ENCODE measurements at regions not wholly inside any gene's neighbourhood (a gene's known extent, or its start where the extent isn't known, plus 50 kb on each side); places are given as distances from the start of the nearest gene placed in this dataset.

DNA sequence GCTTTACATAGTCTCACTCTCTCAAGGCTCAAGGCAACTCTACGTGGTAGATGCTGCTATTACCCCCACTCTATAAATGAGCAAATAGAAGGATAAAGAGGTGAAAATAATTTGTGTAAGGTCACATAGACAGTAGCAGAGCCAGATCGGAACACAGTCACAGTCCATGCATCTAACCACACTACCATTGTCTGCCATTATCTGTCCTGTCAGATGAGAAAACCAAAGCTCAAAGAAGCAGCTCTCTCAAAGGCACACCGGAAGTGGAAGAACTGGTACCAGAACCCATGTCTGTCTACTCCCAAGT is 134.4 kb upstream of the NUDT4 start (continued):
- TF ChIP-seq, protein P1, sequence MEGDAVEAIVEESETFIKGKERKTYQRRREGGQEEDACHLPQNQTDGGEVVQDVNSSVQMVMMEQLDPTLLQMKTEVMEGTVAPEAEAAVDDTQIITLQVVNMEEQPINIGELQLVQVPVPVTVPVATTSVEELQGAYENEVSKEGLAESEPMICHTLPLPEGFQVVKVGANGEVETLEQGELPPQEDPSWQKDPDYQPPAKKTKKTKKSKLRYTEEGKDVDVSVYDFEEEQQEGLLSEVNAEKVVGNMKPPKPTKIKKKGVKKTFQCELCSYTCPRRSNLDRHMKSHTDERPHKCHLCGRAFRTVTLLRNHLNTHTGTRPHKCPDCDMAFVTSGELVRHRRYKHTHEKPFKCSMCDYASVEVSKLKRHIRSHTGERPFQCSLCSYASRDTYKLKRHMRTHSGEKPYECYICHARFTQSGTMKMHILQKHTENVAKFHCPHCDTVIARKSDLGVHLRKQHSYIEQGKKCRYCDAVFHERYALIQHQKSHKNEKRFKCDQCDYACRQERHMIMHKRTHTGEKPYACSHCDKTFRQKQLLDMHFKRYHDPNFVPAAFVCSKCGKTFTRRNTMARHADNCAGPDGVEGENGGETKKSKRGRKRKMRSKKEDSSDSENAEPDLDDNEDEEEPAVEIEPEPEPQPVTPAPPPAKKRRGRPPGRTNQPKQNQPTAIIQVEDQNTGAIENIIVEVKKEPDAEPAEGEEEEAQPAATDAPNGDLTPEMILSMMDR (conservative IDR thresholded peaks at IDR 0.05; ENCODE audit: low read depth in 2 of 2), result no peak
- TF ChIP-seq, protein P2, sequence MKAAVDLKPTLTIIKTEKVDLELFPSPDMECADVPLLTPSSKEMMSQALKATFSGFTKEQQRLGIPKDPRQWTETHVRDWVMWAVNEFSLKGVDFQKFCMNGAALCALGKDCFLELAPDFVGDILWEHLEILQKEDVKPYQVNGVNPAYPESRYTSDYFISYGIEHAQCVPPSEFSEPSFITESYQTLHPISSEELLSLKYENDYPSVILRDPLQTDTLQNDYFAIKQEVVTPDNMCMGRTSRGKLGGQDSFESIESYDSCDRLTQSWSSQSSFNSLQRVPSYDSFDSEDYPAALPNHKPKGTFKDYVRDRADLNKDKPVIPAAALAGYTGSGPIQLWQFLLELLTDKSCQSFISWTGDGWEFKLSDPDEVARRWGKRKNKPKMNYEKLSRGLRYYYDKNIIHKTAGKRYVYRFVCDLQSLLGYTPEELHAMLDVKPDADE (IDR thresholded peaks at IDR 0.05), result no peak
- no peak for TF ChIP-seq EZH2phosphoT487 (IDR thresholded peaks at IDR 0.05; ENCODE audit: unreplicated experiment)
- TF ChIP-seq, protein P3, sequence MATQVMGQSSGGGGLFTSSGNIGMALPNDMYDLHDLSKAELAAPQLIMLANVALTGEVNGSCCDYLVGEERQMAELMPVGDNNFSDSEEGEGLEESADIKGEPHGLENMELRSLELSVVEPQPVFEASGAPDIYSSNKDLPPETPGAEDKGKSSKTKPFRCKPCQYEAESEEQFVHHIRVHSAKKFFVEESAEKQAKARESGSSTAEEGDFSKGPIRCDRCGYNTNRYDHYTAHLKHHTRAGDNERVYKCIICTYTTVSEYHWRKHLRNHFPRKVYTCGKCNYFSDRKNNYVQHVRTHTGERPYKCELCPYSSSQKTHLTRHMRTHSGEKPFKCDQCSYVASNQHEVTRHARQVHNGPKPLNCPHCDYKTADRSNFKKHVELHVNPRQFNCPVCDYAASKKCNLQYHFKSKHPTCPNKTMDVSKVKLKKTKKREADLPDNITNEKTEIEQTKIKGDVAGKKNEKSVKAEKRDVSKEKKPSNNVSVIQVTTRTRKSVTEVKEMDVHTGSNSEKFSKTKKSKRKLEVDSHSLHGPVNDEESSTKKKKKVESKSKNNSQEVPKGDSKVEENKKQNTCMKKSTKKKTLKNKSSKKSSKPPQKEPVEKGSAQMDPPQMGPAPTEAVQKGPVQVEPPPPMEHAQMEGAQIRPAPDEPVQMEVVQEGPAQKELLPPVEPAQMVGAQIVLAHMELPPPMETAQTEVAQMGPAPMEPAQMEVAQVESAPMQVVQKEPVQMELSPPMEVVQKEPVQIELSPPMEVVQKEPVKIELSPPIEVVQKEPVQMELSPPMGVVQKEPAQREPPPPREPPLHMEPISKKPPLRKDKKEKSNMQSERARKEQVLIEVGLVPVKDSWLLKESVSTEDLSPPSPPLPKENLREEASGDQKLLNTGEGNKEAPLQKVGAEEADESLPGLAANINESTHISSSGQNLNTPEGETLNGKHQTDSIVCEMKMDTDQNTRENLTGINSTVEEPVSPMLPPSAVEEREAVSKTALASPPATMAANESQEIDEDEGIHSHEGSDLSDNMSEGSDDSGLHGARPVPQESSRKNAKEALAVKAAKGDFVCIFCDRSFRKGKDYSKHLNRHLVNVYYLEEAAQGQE (IDR thresholded peaks at IDR 0.05; ENCODE audit: unreplicated experiment), result no peak
- TF ChIP-seq STAT1 (IDR thresholded peaks at IDR 0.05; ENCODE audit: unreplicated experiment), result no peak
- TF ChIP-seq ZNF331 (CRISPR knock-in tag; IDR thresholded peaks at IDR 0.05; ENCODE audit: low read depth), result no peak

DNA sequence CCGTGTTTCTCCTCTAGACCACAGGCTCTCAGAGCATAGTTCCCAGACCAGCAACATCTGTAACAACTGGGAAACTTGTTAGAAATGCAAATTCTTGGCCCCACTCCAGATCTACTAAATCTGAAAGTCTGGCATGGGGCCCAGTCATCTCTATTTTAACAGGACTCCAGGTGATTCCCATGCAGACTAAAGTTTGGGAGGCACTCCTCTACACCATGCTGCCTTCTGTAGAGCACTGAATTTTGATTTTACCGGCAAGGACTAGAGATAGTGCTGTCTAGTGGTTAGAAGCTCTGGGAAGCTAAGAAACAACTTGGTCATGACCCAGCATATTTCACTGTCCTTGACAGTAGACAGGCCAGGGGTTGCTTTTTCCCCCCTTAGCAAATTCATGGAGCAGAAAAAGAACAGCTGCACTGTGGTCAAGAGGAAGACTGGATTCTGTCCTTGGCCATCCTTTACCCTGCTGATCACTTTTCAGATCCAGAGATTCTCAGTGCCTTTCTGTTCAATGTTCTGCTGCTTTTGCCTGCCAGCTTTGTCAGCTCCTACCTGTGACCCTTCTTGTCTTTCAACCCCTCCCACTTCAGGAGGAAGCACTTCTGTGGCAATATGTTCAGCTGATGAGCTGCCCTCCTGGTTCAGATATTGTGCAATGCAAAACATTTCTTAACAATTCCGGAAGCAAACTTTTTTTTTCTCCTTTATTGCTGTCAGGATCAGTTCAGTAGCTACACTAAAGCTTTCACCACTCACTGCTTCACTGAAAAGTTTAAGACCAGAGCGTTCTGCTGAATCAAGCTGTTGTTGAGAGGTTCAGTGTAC is 133.8 kb upstream of the NUDT4 start:
- ATAC-seq, result no peak
- DNase-seq (ENCODE audit: low spot score), result no peak
- Histone ChIP-seq H3K27me3 (ENCODE audit: insufficient read depth) (no peaks in the 10 kb centered on the region), H3F3A (replicated peaks; ENCODE audit: low read depth) (no peaks in the 10 kb centered on the region), H3K36me3 (ENCODE audit: insufficient read depth) (no peaks in the 10 kb centered on the region), H3K79me2 (replicated peaks; ENCODE audit: insufficient read depth) (no peaks in the 10 kb centered on the region), H2AFZ (0 out of 2 replicates have a peak overlapping the region, but pooled peaks have one; percentile 32), H4K20me1 (replicated peaks; ENCODE audit: insufficient read depth) (no peaks in the 10 kb centered on the region), H3K4me1 (ENCODE audit: insufficient read depth) (no peaks in the 10 kb centered on the region), H3K27ac (ENCODE audit: low read depth) (no peak overlapping the region), H3K4me3 (no peak overlapping the region), H3K9me2 (ENCODE audit: insufficient read depth) (peaks cover 7% of the 10 kb centered on the region), H3K4me2 (no peak overlapping the region)
- peaks cover 6% of the 10 kb centered on the region; the same call in 2 of the 3 replicates for H3K4me1 Mint-ChIP-seq
- no peak overlapping the region for H3K27ac Mint-ChIP-seq
- no peaks in the 10 kb centered on the region for H3K27me3 Mint-ChIP-seq (ENCODE audit: insufficient read depth, low read depth, poor library complexity)
- H3K9me3 Mint-ChIP-seq, result peaks cover 12% of the 10 kb centered on the region
- H3K36me3 Mint-ChIP-seq (ENCODE audit: low read depth), result peaks cover 4% of the 10 kb centered on the region
- no peak overlapping the region for H3K4me3 Mint-ChIP-seq
- TF ChIP-seq POLR2AphosphoS5 (IDR thresholded peaks at IDR 0.05; ENCODE audit: low read depth), result no peak
- TF ChIP-seq ZNF114 (CRISPR knock-in tag; IDR thresholded peaks at IDR 0.05), result no peak
- TF ChIP-seq STAT1 (IDR thresholded peaks at IDR 0.05; ENCODE audit: unreplicated experiment), result no peak
- no peak for TF ChIP-seq EZH2phosphoT487 (IDR thresholded peaks at IDR 0.05; ENCODE audit: unreplicated experiment)
- TF ChIP-seq ZNF331 (CRISPR knock-in tag; IDR thresholded peaks at IDR 0.05; ENCODE audit: low read depth), result no peak
- TF ChIP-seq JUNB (IDR thresholded peaks at IDR 0.05; ENCODE audit: unreplicated experiment), result no peak
- TF ChIP-seq CREB1 (CRISPR knock-in tag; IDR thresholded peaks at IDR 0.05; ENCODE audit: low read depth), result no peak
- TF ChIP-seq, protein P4, sequence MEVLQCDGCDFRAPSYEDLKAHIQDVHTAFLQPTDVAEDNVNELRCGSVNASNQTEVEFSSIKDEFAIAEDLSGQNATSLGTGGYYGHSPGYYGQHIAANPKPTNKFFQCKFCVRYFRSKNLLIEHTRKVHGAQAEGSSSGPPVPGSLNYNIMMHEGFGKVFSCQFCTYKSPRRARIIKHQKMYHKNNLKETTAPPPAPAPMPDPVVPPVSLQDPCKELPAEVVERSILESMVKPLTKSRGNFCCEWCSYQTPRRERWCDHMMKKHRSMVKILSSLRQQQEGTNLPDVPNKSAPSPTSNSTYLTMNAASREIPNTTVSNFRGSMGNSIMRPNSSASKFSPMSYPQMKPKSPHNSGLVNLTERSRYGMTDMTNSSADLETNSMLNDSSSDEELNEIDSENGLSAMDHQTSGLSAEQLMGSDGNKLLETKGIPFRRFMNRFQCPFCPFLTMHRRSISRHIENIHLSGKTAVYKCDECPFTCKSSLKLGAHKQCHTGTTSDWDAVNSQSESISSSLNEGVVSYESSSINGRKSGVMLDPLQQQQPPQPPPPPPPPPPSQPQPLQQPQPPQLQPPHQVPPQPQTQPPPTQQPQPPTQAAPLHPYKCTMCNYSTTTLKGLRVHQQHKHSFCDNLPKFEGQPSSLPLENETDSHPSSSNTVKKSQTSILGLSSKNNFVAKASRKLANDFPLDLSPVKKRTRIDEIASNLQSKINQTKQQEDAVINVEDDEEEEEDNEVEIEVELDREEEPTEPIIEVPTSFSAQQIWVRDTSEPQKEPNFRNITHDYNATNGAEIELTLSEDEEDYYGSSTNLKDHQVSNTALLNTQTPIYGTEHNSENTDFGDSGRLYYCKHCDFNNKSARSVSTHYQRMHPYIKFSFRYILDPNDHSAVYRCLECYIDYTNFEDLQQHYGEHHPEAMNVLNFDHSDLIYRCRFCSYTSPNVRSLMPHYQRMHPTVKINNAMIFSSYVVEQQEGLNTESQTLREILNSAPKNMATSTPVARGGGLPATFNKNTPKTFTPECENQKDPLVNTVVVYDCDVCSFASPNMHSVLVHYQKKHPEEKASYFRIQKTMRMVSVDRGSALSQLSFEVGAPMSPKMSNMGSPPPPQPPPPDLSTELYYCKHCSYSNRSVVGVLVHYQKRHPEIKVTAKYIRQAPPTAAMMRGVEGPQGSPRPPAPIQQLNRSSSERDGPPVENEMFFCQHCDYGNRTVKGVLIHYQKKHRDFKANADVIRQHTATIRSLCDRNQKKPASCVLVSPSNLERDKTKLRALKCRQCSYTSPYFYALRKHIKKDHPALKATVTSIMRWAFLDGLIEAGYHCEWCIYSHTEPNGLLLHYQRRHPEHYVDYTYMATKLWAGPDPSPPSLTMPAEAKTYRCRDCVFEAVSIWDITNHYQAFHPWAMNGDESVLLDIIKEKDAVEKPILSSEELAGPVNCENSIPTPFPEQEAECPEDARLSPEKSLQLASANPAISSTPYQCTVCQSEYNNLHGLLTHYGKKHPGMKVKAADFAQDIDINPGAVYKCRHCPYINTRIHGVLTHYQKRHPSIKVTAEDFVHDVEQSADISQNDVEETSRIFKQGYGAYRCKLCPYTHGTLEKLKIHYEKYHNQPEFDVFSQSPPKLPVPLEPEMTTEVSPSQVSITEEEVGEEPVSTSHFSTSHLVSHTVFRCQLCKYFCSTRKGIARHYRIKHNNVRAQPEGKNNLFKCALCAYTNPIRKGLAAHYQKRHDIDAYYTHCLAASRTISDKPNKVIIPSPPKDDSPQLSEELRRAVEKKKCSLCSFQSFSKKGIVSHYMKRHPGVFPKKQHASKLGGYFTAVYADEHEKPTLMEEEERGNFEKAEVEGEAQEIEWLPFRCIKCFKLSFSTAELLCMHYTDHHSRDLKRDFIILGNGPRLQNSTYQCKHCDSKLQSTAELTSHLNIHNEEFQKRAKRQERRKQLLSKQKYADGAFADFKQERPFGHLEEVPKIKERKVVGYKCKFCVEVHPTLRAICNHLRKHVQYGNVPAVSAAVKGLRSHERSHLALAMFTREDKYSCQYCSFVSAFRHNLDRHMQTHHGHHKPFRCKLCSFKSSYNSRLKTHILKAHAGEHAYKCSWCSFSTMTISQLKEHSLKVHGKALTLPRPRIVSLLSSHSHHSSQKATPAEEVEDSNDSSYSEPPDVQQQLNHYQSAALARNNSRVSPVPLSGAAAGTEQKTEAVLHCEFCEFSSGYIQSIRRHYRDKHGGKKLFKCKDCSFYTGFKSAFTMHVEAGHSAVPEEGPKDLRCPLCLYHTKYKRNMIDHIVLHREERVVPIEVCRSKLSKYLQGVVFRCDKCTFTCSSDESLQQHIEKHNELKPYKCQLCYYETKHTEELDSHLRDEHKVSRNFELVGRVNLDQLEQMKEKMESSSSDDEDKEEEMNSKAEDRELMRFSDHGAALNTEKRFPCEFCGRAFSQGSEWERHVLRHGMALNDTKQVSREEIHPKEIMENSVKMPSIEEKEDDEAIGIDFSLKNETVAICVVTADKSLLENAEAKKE (CRISPR knock-in tag; IDR thresholded peaks at IDR 0.05), result no peak
